Retinal pigment epithelial cell (primary cell): ENCODE measurements at regions not wholly inside any gene's neighbourhood (a gene's known extent, or its start where the extent isn't known, plus 50 kb on each side); places are given as distances from the start of the nearest gene placed in this dataset.

Experiments used
- DNase-seq: peaks from one replicate; pipeline ENCODE4 v3.0.0-alpha.2; 2010; ENCODE audit warnings: low read depth
- H3K4me3 ChIP-seq: 2 replicates; pipeline ENCODE4 v1.5.1; 2011; ENCODE audit warnings: mild to moderate bottlenecking, low read length, control low read depth, moderate library complexity
- TF ChIP-seq, protein P1 (sequence below): conservative IDR thresholded peaks from 2 replicates; pipeline ENCODE4 v1.5.1; 2011; ENCODE audit warnings: low read depth, low read length, control low read depth, inconsistent platforms

DNA sequence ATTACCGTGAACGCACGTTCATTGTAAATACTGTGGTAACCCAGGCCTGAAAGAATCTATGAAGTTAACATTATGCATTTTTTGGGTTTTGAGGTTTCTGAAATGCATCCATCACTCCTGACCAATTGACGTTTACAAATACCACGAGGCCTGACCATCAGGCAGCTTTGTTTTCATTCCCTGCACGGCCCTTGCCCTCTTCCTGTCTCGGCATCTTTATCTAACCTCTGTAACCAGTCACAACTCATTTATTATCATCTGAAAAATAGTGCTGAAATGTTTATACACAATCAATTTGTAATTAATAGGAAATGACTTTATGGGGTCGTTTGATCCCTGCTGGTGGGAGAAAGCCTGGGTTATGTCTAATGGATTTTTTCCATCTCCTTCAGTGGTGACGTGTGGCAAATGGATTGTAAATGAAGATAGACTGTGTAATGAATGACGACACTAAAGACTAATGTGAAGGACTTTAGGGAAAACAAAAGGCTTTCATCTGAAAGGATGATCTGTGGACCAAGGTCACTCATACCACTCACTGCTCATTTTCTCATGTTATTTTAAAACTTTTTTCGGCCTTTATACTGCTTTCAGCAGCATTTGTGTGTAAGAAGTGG lies 102.7 kb upstream of the SORBS2 start:
- TF ChIP-seq, protein P1, sequence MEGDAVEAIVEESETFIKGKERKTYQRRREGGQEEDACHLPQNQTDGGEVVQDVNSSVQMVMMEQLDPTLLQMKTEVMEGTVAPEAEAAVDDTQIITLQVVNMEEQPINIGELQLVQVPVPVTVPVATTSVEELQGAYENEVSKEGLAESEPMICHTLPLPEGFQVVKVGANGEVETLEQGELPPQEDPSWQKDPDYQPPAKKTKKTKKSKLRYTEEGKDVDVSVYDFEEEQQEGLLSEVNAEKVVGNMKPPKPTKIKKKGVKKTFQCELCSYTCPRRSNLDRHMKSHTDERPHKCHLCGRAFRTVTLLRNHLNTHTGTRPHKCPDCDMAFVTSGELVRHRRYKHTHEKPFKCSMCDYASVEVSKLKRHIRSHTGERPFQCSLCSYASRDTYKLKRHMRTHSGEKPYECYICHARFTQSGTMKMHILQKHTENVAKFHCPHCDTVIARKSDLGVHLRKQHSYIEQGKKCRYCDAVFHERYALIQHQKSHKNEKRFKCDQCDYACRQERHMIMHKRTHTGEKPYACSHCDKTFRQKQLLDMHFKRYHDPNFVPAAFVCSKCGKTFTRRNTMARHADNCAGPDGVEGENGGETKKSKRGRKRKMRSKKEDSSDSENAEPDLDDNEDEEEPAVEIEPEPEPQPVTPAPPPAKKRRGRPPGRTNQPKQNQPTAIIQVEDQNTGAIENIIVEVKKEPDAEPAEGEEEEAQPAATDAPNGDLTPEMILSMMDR = no peak
- H3K4me3 ChIP-seq = no peak overlapping the region
- no peak for DNase-seq

DNA sequence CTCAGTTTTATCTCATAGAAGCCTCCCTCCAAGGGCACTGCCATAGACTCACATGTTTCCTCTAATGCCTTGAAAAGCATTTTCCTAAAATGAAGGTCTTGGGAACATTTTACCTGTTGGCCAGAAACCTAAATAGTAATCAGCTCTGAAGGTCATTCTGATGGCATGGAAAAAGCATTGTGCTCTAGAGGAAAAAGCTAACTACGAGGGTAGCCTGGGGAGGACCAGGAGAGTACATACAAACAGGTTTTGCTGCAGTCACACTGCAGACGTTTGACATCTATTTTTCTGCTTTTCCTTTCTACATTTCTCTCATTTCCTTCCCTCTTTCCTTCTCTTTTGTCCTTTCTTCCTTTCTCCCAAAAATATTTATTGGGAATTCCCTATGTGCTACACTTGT lies 103.3 kb upstream of the SORBS2 start:
- TF ChIP-seq, protein P1 = no peak
- no peak overlapping the region for H3K4me3 ChIP-seq
- no peak for DNase-seq

DNA sequence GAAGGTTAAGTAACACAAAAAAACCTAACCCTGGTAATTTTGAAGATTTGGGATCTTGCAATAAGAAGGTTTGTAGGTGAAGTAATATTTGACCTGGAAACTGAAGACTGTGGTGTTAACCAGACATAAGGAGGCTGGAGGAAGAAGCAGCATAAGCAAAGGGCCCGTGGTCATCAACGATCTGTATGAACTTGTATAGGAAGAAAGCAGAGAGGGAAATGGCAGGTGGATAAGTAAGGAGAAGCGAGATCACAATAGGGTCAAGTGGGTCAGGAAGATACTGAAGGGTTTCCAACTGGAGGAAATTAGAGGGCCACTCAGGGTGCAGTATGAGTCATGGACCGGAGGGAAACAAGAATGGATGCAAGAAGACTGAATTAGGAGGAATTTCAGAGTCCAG lies 103.8 kb upstream of the SORBS2 start:
- TF ChIP-seq, protein P1 = no peak
- DNase-seq = no peak

DNA sequence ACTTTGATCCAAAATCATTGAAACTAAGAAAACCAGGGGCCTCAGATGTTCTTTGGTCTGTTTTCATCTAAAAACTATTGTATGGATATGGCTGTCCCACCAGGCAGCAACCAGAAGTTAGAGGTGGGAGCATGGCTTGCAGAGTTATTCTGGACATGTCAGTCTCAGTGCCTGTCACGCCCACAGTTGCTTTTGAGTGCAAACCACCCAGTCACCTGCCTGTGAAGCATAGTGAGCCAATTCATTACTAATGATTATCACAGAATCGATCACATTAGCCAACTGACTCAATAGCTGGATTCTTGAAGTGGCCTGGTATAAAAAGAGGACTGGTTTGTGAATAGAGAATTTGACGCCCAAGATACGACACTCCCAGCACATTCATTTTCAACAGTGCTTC lies 104.2 kb upstream of the SORBS2 start:
- DNase-seq = no peak
- no peak overlapping the region for H3K4me3 ChIP-seq
- TF ChIP-seq, protein P1 = no peak

More for the DNA sequence above, 103.8 kb upstream of the SORBS2 start:
- no peak overlapping the region for H3K4me3 ChIP-seq

DNA sequence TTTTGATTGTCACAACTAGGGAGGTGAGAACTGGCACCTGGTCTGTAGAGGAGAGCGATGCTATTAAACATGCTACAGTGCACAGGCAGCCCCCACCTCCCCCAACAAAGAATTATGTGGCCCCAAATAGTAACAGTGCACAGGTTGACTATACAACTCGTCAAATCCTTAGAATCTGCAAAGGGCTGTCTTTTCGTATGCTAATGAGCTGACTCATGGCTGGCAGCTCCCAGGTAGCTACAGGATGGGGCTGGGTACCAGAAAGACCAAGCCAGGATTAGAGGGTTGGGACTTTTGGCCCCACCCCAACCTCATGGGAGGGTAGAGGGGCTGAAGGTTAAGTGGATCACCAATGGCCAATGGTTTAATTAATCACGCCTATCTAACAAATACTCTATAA lies 104.7 kb upstream of the SORBS2 start:
- DNase-seq = no peak
- no peak overlapping the region for H3K4me3 ChIP-seq
- TF ChIP-seq, protein P1 = no peak

DNA sequence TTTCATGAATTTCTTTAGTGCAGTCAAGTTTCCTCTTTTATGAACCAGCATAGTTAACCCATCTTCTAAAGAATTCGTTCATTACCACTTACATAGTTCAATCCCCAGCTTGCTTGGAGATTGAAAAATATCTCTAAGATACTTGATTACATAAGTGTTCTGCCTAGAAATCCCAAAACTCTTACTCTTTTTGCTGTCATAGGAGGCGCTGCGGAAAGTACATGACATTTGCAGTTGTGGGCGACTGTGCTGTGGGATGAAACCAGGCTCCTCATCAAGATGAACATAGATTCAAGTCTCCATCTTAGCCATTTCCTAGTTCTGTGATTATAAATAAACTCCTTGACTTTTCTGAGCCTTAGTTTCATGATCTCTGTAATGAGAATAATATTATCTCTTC lies 107.1 kb upstream of the SORBS2 start:
- TF ChIP-seq, protein P1 = no peak
- no peak overlapping the region for H3K4me3 ChIP-seq
- no peak for DNase-seq

DNA sequence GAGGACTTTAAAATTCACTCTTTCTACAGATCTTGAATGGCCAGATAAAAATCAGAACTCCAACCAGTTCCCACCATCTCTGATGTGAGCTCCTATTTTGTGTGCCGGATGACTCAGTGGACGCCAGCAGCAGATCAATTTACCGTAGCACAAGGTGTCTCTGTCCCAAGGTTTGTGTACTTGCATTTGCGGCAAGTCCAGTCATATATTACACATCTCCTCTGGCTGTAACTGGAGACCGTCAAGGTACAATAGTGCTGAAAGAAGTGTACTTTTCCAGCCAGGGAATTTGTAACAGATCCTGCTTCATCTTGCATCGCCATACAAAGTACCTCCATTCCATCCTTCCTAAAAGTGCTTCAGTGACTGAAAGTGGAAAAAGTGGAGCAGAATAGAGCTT lies 108.2 kb upstream of the SORBS2 start:
- no peak for DNase-seq
- TF ChIP-seq, protein P1 = no peak
- no peak overlapping the region for H3K4me3 ChIP-seq
